HL-60/S4 (cell line): ENCODE measurements at regions not wholly inside any gene's neighbourhood (a gene's known extent, or its start where the extent isn't known, plus 50 kb on each side); places are given as distances from the start of the nearest gene placed in this dataset.

Experiments
- in situ Hi-C: fragments of 300-500 bp; cut with MboI; formaldehyde crosslinking; loops from 2 replicates; pipeline ENCODE4 v1.14.3; 2022; ENCODE audit warnings: low sequenced_read_pairs

DNA sequence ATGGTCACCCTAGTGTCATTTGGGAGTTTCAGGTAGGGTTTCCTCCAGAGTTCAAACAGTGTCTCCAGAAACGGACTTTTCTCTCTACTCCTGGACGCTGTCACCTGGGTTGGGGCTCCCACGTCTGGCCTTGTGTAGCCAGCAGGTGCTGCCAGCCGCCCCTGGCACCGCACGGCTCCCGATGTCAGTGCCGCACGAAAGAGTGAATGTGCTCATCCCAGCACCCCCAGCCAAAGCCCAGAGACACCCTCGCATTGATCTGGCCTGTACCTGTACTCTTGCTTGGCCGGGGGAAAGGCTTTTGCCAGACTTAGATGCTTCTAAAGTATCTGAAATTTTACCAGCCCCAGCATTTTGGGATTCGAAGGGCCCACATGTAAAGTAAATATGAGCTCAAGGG is 351.9 kb downstream of the C16orf95 start:
- in situ Hi-C loops = no loop called here

DNA sequence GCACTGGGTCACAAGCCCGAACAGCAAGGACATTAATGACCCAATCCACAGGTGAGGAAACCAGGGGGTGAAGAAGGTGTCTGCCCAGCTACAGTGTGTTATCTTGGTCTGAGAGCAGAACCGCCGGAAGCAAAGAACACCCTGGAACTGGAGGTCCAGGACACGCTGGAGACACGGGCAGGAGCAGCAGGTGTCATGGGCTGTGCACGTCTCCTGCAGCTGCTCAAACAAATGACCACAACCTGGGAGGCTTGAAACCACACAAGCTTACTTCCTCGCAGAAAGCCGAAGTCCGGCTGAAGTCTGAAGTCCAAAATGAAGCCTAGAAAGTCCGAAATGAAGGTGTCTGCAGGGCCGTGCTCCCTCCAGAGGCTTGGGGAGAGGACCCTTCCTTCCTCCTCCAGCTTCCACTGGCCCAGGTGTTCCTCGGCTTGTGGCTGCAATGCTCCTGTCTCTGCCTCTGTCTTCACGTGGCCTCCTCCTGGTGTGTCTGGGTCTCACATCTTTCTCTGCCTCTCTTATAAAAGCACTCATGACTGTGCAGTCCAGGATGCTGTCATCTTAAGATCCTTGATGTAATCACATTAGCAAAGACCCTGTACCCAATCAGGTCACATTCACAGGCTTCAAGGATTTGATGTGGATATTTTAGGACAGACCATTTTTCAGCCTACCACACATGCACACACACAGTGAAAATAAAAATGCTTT is 351.2 kb downstream of the C16orf95 start:
- in situ Hi-C loops = no loop called here

- in situ Hi-C loops = no loop called here
Observed at GRCh38 chr16:86966777-86967176, 350.4 kb downstream of the C16orf95 start.

DNA sequence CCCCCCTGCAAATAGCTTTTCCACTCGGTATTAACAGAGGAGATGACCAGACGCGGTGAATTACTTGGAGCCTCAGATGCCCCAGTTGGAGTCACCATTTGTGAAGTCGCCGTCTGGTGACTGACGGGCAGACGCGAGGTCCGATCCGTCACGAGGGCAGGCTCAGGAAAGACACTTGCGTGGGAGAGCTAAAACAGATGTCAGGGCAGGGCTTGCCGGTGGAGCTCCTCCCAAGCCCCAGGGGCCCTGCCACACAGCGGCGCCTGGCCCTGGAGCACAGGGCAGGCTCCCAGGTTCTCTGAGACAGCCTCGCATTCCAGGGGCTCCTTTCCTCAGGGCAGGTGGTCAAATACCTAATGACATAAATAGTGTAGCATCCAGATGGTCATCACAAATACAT is 348.3 kb downstream of the C16orf95 start:
- in situ Hi-C loops = no loop called here

GRCh38 chr16:86969716-86970115 is 347.5 kb downstream of the C16orf95 start:
- in situ Hi-C loops = no loop called here

DNA sequence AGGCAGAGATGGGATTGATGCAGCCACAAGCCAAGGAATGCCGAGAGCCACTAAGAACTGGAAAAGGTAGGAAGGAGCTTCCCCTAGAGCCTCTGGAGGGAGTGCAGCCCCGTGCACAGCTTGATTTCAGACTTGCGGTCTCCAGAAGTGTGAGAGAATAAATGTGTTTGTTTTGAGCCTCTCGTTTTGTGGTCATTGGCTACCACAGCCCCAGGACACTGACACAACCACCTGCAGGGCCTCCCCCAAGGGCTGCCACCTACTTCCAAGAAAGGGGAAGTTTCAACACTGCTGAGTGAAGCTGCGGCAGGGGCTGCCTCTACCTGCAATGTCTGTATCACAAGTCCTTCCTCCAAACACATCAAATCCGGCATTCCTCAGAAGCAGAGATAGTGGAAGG is 346.9 kb downstream of the C16orf95 start:
- in situ Hi-C loops = no loop called here

- in situ Hi-C loops = no loop called here
Observed at GRCh38 chr16:86970726-86971125, 346.5 kb downstream of the C16orf95 start.

DNA sequence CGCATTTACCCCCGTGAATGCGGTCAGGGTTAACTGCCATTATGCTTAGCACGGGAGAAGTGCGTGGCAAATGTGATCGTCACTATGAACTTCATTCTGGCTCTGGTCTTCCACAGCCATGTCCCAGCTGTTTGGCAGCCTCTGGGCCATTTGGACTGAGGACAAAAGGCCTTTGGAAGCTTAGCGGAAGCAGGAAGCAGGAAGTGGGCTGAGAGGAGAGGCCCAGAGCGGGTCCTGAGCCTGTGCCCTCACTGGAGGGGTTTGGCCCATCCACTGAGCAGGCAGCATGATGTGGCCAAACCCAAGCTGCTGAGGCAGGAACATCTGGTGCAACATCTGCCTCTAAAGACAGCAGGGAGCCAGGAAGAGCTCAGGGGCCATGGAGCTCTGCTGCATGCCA is 345.9 kb downstream of the C16orf95 start:
- in situ Hi-C loops = no loop called here

- in situ Hi-C loops = no loop called here
Observed at GRCh38 chr16:86974120-86974519, 343.1 kb downstream of the C16orf95 start.

DNA sequence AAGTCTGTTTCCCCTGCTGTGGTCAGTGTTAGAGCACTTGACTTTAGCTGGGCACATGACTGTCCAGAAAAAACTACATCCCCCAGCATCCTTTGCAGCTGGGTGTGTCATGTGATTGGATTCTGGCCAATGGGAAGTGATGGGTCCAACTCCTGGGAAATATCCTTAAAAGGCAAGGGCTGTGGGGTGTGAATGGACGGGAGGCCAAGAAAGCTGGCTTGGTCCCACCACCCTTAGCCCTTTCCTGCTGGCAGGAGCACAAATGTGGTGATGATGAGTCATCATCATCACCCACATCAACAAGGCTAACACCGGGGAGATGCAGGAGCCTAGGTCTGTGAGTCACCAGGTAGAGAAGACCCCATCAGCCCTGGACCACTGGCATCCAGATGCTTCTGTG is 341.7 kb downstream of the C16orf95 start:
- in situ Hi-C loops = no loop called here

- in situ Hi-C loops = no loop called here
Observed at GRCh38 chr16:86977076-86977676, 340.0 kb downstream of the C16orf95 start.

GRCh38 chr16:86978445-86979030 is 338.7 kb downstream of the C16orf95 start:
- in situ Hi-C loops = no loop called here

- in situ Hi-C loops = no loop called here
Observed at GRCh38 chr16:86979061-86979460, 338.1 kb downstream of the C16orf95 start.

DNA sequence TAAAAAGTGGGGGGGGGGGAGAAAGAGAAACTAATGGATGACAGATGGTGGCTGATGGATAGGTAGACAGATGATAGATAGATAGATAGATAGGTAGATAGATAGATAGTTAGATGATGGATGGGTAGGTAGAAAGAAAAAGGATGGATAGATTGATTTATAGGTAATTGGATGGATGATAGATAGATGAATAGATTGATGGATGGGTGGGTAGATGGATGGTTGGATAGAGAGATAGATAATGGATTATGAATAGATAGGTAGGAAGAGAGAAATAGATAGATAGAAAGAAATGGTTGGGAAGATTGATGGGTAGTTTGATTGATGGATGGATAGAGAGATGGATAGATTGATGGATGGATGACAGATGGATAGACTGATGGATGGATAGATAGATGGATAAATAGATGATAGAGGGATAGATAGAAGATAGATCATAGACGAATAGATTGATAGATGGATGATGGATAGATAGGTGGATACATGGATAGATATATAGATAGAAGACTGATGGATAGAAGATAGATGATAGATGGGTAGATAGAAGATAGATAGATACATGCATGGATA is 337.1 kb downstream of the C16orf95 start:
- in situ Hi-C loops = no loop called here

- in situ Hi-C loops = no loop called here
Observed at GRCh38 chr16:86980644-86981043, 336.5 kb downstream of the C16orf95 start.

DNA sequence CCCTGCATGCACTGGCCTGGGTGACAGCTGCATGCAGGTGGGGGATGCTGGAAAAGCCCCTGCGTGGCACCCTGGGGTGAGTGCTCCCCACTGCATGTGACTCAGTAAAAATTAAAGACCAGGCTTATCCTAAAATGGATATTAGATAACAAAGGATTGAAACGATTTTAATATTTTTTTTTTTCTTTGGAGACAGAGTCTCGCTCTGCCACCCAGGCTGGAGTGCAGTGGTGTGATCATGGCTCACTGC is 334.9 kb downstream of the C16orf95 start:
- in situ Hi-C loops = no loop called here

DNA sequence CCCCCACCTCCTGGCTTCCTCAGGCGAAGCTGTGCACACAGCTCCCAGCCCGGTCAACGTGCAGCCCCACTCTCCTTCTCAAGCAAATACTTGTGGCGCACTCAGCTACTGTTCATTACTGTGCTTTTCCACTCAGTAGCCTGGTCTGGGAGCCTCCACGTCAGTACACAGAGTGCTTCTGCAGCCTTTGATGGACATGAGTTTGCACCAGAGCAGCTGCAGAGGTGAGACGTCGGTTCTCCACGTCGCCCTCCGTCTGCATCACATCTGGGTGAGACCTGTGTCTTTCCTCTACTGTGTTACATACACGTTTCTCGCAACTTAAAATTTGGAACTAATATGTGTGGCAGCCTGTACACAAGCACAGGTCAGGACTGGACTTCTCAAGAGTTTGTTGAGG is 334.3 kb downstream of the C16orf95 start:
- in situ Hi-C loops = no loop called here

GRCh38 chr16:86983621-86984020 is 333.6 kb downstream of the C16orf95 start:
- in situ Hi-C loops = no loop called here

DNA sequence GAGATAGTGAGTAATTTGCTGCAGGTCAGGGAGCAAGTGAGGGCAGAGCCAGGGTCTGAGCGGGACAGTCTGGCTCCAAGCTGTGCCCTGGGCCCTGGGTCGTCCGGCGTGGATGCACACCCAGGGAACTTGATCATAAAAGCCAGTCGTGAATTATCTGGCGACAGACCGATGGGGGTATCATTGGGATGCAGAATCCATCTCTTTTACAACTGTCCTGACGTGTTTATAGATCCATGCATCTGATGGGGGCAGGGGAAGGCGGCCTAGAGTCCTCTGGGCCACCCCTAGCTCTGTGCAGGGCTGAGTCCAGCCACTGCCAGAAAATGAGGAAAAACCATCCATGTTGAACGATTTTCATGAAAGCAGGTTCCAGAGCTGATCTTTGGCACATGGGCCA is 332.8 kb downstream of the C16orf95 start:
- in situ Hi-C loops = no loop called here

DNA sequence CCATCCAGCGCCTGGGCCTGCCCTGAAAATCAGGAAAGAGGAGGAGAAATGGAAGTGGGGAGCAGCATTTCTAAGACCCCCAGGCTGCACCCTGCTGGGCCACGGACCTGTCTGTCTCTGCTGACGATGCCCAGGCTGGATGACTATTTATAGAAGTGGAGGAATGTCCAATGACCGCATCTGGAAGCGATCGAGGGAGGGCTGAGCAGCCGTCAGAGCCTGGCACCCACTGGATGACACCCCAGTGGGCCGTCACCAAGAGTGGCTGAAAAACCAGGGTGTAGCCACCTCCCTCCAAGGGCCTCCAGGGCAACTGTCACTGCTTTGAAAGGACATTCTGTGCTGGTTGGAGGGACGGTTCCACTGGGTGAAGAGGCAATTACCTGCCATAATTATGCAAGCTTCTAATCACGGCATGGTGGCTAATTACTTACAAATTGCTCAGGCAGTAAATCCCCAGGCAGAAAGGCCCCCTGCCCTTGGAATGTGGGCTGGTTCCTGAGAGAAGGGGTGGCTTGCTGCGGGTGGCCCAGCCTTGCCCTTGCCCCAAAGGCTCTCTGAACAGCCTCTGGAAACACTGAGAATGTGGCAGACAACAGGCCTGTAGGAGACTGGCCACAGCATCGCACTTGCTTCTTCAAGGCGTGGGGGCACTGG is 332.1 kb downstream of the C16orf95 start:
- in situ Hi-C loops = no loop called here

- in situ Hi-C loops = no loop called here
Observed at GRCh38 chr16:86985648-86986015, 331.6 kb downstream of the C16orf95 start.

GRCh38 chr16:86986136-86986535 is 331.1 kb downstream of the C16orf95 start:
- in situ Hi-C loops = no loop called here
